HG03066 (cell line): ENCODE measurements at regions not wholly inside any gene's neighbourhood (a gene's known extent, or its start where the extent isn't known, plus 50 kb on each side); places are given as distances from the start of the nearest gene placed in this dataset.

Experiments
- ATAC-seq: cut with Tn5 transposase; IDR thresholded peaks from one replicate; pipeline ENCODE4 v1.9.1; 2021; ENCODE audit warnings: low read depth; ENCODE audit not compliant: unreplicated experiment

- no peak for ATAC-seq
These were observed 364.6 kb upstream of the LYPLAL1 start for GRCh38 chr1:218809061-218809460.

- no peak for ATAC-seq
These were observed 364.1 kb upstream of the LYPLAL1 start for GRCh38 chr1:218809625-218810024.

- no peak for ATAC-seq
These were observed 363.4 kb upstream of the LYPLAL1 start for GRCh38 chr1:218810306-218810705.

- ATAC-seq = no peak
These were observed 362.2 kb upstream of the LYPLAL1 start for GRCh38 chr1:218811497-218811896.

- no peak for ATAC-seq
These were observed 361.3 kb upstream of the LYPLAL1 start for GRCh38 chr1:218812360-218812759.

GRCh38 chr1:218813237-218813636 is 360.4 kb upstream of the LYPLAL1 start:
- ATAC-seq = no peak

- no peak for ATAC-seq
These were observed 358.6 kb upstream of the LYPLAL1 start for GRCh38 chr1:218815076-218815475.

- ATAC-seq = no peak
These were observed 356.6 kb upstream of the LYPLAL1 start for GRCh38 chr1:218817071-218817470.

GRCh38 chr1:218817691-218818465 is 355.8 kb upstream of the LYPLAL1 start:
- ATAC-seq = no peak

GRCh38 chr1:218823291-218823900 is 350.3 kb upstream of the LYPLAL1 start:
- no peak for ATAC-seq

- ATAC-seq = no peak
These were observed 346.2 kb upstream of the LYPLAL1 start for GRCh38 chr1:218827486-218827885.

- no peak for ATAC-seq
These were observed 345.5 kb upstream of the LYPLAL1 start for GRCh38 chr1:218828125-218828650.

- no peak for ATAC-seq
These were observed 344.6 kb upstream of the LYPLAL1 start for GRCh38 chr1:218829097-218829496.

GRCh38 chr1:218835609-218836008 is 338.1 kb upstream of the LYPLAL1 start:
- no peak for ATAC-seq

GRCh38 chr1:218836264-218836663 is 337.4 kb upstream of the LYPLAL1 start:
- ATAC-seq = no peak

- ATAC-seq = no peak
These were observed 336.6 kb upstream of the LYPLAL1 start for GRCh38 chr1:218837051-218837450.

- ATAC-seq = no peak
These were observed 328.1 kb upstream of the LYPLAL1 start for GRCh38 chr1:218845589-218845988.

- ATAC-seq = no peak
These were observed 327.5 kb upstream of the LYPLAL1 start for GRCh38 chr1:218846181-218846580.

GRCh38 chr1:218847089-218847768 is 326.4 kb upstream of the LYPLAL1 start:
- ATAC-seq = no peak

GRCh38 chr1:218848009-218848408 is 325.7 kb upstream of the LYPLAL1 start:
- ATAC-seq = no peak

- no peak for ATAC-seq
These were observed 323.3 kb upstream of the LYPLAL1 start for GRCh38 chr1:218850367-218850766.
